Vagina (tissue), 2 donors: ENCODE measurements at regions not wholly inside any gene's neighbourhood (a gene's known extent, or its start where the extent isn't known, plus 50 kb on each side); places are given as distances from the start of the nearest gene placed in this dataset.

Experiments used
- CTCF ChIP-seq, 3 experiments: fragments of 450-650 bp in 2 of 3; fragments of 200-600 bp in 1 of 3; sonication (generic) in 1 of 3; IDR thresholded peaks; one replicate each; pipeline ENCODE4 v1.5.1; 2017 to 2019; ENCODE audit warnings: antibody characterized with exemption in 3 of 3, mild to moderate bottlenecking in 2 of 3, moderate library complexity in 2 of 3
- POLR2A ChIP-seq, 2 donors: fragments of 450-650 bp; IDR thresholded peaks; one replicate each; pipeline ENCODE4 v1.6.1; 2017; ENCODE audit warnings: antibody characterized with exemption in 2 of 2, mild to moderate bottlenecking in 2 of 2, moderate library complexity in 2 of 2

- TF ChIP-seq POLR2A (IDR thresholded peaks at IDR 0.05) (no peak), CTCF (IDR thresholded peaks at IDR 0.05) (no peak)
Observed at GRCh38 chr1:187634940-187635339, 806.2 kb downstream of the PLA2G4A start.
